Loucy (cell line): ENCODE measurements at regions not wholly inside any gene's neighbourhood (a gene's known extent, or its start where the extent isn't known, plus 50 kb on each side); places are given as distances from the start of the nearest gene placed in this dataset.

Source experiments
- H2AFZ ChIP-seq: fragments of 200-600 bp; sonication (generic); 2 replicates; pipeline ENCODE4 v1.6.0; 2016; ENCODE audit warnings: antibody characterized with exemption, mild to moderate bottlenecking, low read length, moderate library complexity
- H3F3A ChIP-seq: fragments of 200-600 bp; 2 replicates; pipeline ENCODE4 v1.6.0; 2016; ENCODE audit warnings: antibody characterized with exemption, low read depth, mild to moderate bottlenecking
- H3K27me3 ChIP-seq: fragments of 200-600 bp; sonication (generic); 2 replicates; pipeline ENCODE4 v1.6.1; 2014; ENCODE audit warnings: low read length, mild to moderate bottlenecking; ENCODE audit not compliant: insufficient read depth, poor library complexity, severe bottlenecking
- H3K36me3 ChIP-seq: fragments of 200-600 bp; sonication (generic); 2 replicates; pipeline ENCODE4 v1.6.1; 2016; ENCODE audit warnings: low read length; ENCODE audit not compliant: insufficient read depth
- H3K4me1 ChIP-seq: fragments of 200-600 bp; sonication (generic); 2 replicates; pipeline ENCODE4 v1.5.1; 2014; ENCODE audit warnings: low read length, mild to moderate bottlenecking; ENCODE audit not compliant: insufficient read depth, poor library complexity, severe bottlenecking
- H3K4me2 ChIP-seq: fragments of 200-600 bp; sonication (generic); 2 replicates; pipeline ENCODE4 v1.6.0; 2014; ENCODE audit warnings: antibody characterized with exemption, low read length, low read depth, mild to moderate bottlenecking; ENCODE audit not compliant: poor library complexity, severe bottlenecking
- H3K4me3 ChIP-seq: fragments of 200-600 bp; sonication (generic); 2 replicates; pipeline ENCODE4 v1.5.1; 2014; ENCODE audit warnings: low read length, mild to moderate bottlenecking, mixed read lengths; ENCODE audit not compliant: poor library complexity, severe bottlenecking
- H3K79me2 ChIP-seq: fragments of 200-600 bp; sonication (generic); 2 replicates; pipeline ENCODE4 v1.6.1; 2014; ENCODE audit warnings: low read length; ENCODE audit not compliant: insufficient read depth
- H3K9ac ChIP-seq: fragments of 200-600 bp; sonication (generic); 2 replicates; pipeline ENCODE4 v1.6.0; 2014; ENCODE audit warnings: mild to moderate bottlenecking, low read depth, low read length, moderate library complexity; ENCODE audit not compliant: poor library complexity, severe bottlenecking
- H3K9me2 ChIP-seq: fragments of 200-600 bp; sonication (generic); replicated peaks from 2 replicates; pipeline ENCODE4 v1.6.1; 2016; ENCODE audit warnings: low read depth, low read length, mixed read lengths
- H3K9me3 ChIP-seq: fragments of 200-600 bp; sonication (generic); 2 replicates; pipeline ENCODE4 v1.6.1; 2014; ENCODE audit warnings: mild to moderate bottlenecking, antibody characterized with exemption, low read length, low read depth; ENCODE audit not compliant: insufficient read depth
- H4K20me1 ChIP-seq: fragments of 200-600 bp; sonication (generic); 2 replicates; pipeline ENCODE4 v1.6.0; 2014; ENCODE audit warnings: antibody characterized with exemption, low read length, mild to moderate bottlenecking; ENCODE audit not compliant: insufficient read depth, poor library complexity, severe bottlenecking
- EZH2phosphoT487 ChIP-seq: fragments of 200-600 bp; IDR thresholded peaks from 2 replicates; pipeline ENCODE4 v1.6.1; 2018; ENCODE audit warnings: antibody characterized with exemption, mild to moderate bottlenecking, moderate library complexity, borderline replicate concordance
- TF ChIP-seq, protein P1 (sequence below): fragments of 200-600 bp; sonication (generic); conservative IDR thresholded peaks from 2 replicates; pipeline ENCODE4 v1.5.1; 2014; ENCODE audit warnings: mild to moderate bottlenecking, antibody characterized with exemption, low read length

- H3K4me2 ChIP-seq = no peak overlapping the region
- H3F3A ChIP-seq = no peaks in the 10 kb centered on the region
- H4K20me1 ChIP-seq = no peaks in the 10 kb centered on the region
- H3K9ac ChIP-seq = no peak overlapping the region
- no peaks in the 10 kb centered on the region for H3K9me2 ChIP-seq
- no peak for TF ChIP-seq EZH2phosphoT487
- TF ChIP-seq, protein P1, sequence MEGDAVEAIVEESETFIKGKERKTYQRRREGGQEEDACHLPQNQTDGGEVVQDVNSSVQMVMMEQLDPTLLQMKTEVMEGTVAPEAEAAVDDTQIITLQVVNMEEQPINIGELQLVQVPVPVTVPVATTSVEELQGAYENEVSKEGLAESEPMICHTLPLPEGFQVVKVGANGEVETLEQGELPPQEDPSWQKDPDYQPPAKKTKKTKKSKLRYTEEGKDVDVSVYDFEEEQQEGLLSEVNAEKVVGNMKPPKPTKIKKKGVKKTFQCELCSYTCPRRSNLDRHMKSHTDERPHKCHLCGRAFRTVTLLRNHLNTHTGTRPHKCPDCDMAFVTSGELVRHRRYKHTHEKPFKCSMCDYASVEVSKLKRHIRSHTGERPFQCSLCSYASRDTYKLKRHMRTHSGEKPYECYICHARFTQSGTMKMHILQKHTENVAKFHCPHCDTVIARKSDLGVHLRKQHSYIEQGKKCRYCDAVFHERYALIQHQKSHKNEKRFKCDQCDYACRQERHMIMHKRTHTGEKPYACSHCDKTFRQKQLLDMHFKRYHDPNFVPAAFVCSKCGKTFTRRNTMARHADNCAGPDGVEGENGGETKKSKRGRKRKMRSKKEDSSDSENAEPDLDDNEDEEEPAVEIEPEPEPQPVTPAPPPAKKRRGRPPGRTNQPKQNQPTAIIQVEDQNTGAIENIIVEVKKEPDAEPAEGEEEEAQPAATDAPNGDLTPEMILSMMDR = no peak
- no peaks in the 10 kb centered on the region for H3K4me1 ChIP-seq
- no peak overlapping the region for H2AFZ ChIP-seq
- no peaks in the 10 kb centered on the region for H3K9me3 ChIP-seq
- no peaks in the 10 kb centered on the region for H3K36me3 ChIP-seq
- no peak overlapping the region for H3K4me3 ChIP-seq
- no peaks in the 10 kb centered on the region for H3K27me3 ChIP-seq
- H3K79me2 ChIP-seq = no peaks in the 10 kb centered on the region
Measured at GRCh38 chr1:93733340-93733739, 51.7 kb upstream of the BCAR3 start.

- Histone ChIP-seq H3K4me2 (no peak overlapping the region), H3K36me3 (no peaks in the 10 kb centered on the region), H3K9me2 (no peaks in the 10 kb centered on the region), H3K9ac (no peak overlapping the region), H4K20me1 (no peaks in the 10 kb centered on the region), H3K4me1 (no peaks in the 10 kb centered on the region), H3K4me3 (no peak overlapping the region), H3K27me3 (no peaks in the 10 kb centered on the region), H3K79me2 (no peaks in the 10 kb centered on the region), H2AFZ (no peak overlapping the region), H3F3A (no peaks in the 10 kb centered on the region), H3K9me3 (no peaks in the 10 kb centered on the region)
- TF ChIP-seq EZH2phosphoT487 = no peak
- TF ChIP-seq, protein P1 = peak; percentile 44
Measured at GRCh38 chr1:93732514-93732913, 50.9 kb upstream of the BCAR3 start.
